HG03439 (cell line): ENCODE measurements at regions not wholly inside any gene's neighbourhood (a gene's known extent, or its start where the extent isn't known, plus 50 kb on each side); places are given as distances from the start of the nearest gene placed in this dataset.
A peak's percentile ranks its signal among the peaks of the same experiment; 100 is the strongest.
"Not testable (repeated sequence)": the region's sequence is repeated elsewhere in the genome, so short reads cannot be mapped to it uniquely, and the experiment has no call there.

Source experiments
- ATAC-seq: cut with Tn5 transposase; IDR thresholded peaks from one replicate; pipeline ENCODE4 v1.9.1; 2021; ENCODE audit warnings: mild to moderate bottlenecking, moderate library complexity; ENCODE audit not compliant: unreplicated experiment

GRCh38 chr7:24428676-24429075 lies 144.6 kb upstream of the PALS2 start:
- ATAC-seq: no peak

- ATAC-seq: no peak
Observed at GRCh38 chr7:24432677-24433076, 140.6 kb upstream of the PALS2 start.

DNA sequence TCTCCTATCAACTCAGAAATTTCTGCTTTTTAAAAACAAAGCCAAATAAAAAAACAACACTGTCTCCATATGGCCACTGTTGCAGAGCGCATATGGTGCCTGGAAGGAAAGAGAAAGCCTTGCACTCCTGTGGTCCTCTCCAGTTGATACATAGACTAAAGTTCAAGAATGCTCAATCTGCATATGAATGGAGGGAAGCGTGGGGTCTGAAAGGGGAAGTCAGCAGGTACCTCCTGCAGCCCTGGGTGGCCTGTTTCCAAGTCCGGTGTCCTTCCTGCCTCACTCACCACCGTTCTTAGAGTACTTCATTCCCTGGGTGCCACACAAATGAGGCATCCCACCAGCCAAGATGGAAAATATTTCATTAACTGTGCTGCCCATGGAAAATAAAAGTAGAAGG lies 138.3 kb upstream of the PALS2 start:
- no peak for ATAC-seq

GRCh38 chr7:24436131-24436920 lies 136.9 kb upstream of the PALS2 start:
- no peak for ATAC-seq

- no peak for ATAC-seq
Observed at GRCh38 chr7:24438232-24438631, 135.0 kb upstream of the PALS2 start.

DNA sequence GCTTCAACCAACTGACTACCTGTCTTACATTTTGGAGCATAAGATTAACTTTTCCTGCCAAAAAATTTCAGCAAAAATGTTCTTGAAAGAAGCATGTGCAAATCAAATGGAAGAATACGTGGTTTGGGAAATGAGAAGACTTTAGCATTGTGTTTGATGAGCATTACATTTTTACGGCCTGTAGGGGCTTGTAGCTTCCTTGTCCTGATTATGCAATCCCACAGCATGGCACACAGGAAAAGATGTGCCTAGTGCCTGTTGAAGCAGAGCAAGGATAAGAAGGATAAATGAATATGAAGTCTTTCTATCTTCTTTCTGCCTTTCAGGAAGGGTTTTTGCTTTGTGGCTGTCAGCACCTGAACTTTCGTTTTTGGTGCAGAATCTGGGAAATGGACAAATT lies 134.1 kb upstream of the PALS2 start:
- not testable (repeated sequence) for ATAC-seq

DNA sequence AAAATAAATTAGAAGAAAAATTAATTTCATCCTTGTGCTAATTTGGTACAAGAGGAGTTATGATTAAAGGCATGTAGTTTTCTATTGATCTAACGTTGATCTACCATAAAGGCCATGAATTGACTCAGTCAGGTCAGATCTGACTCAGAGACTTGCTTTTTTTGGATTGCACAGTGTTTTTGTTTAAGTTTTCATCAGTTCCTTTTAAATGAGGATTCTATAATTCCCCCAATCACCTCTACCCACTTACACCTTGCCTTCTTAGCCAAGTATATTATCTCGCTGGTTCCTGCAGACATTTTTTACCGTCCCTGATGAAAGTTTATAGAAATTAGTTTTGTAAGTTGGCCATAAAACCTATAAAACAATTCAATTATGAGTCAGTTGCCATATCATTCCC lies 132.4 kb upstream of the PALS2 start:
- ATAC-seq: no peak

DNA sequence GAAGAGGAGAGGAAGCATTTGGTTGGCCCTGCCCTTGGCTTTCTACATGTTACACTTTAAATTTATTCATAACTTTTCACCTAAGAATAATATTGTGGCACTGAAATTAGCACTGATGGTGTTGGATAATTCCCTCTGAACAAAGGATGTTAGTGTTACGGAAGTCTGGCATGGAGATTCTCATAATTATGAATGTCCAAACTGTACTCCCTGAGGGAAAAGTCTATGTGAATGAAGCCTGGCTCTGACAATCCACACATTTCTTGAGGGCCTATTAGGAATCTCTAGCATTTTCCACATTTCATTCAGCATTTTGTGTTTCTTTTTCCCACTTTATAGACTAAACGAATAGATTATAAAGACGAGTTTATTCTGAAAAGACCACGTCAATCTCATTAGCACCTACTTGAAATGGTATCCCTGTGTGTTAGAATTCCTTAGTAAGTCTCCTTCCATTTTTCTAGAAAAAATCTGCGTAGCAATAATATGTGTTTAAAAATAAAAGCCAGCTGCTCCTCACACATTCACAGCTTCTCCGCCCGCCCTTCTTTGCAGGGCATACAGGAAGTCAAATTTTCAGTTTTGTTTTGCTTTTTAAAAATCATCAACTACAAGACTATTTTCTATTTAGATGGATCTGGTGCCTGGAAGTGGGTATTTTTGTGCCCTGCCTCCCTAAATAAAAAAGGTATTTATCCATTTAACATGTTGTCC lies 131.8 kb upstream of the PALS2 start:
- ATAC-seq: no peak

DNA sequence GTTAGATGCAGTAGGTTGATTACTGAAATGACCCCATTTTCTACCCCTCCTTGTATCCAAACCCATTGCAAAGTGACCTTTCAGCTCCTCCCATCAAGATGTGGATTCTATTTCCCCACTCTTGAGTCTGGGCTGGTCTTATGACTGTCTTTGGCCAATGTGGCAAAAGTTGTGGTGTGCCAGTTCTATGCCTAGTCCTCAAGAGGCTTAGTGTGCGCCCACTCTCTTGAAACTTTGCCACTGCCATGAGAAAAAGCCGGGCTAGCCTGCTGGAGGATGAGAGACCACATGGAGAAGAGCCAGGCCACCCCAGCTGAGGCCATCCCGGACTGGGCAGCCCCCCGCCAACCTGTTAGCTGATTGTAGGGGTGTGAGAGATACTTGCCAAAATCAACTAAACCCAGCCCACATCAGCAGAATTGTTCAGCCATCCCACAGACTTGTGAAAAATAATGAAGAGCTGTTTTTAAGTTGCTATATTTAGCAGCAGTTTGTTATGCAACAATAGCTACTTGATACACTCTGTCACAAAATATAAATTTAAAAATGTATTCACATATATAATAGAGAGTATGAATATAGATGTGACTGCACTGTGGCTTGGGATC lies 131.0 kb upstream of the PALS2 start:
- no peak for ATAC-seq

DNA sequence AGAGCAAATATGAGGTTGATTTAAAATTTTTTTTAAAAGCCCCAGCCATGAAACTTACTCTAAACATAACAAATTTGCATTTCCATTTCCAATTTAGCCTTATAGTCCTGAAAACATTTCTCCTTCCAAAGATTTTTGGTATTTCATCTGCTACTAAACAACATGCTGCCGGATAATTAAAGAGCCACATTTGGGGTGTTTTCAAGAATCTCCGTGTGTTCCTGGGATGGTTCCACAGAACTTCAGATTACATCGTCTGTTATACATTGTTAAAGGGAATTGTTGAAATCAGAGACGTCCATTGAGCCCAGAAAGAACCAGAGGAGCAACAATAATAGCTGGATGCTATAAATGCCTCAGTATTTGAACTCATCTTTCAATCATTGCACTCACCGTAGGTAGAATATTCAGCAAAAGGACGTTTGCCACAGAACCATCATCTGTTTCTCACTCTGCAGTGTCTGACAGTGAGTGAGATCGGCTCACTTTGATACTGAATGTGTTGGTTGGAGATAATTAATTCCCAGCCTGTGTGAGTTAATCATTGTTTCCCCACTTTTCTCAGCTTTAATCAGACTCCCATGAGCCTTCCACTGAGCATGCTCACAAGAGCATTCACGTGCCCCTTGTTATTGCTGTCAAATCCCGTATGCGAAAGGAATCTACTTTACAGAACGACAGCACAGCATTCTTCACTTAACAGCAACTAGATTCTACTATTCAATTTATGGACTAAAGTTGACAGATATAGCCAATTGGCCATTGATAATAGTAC lies 128.4 kb upstream of the PALS2 start:
- ATAC-seq: no peak

DNA sequence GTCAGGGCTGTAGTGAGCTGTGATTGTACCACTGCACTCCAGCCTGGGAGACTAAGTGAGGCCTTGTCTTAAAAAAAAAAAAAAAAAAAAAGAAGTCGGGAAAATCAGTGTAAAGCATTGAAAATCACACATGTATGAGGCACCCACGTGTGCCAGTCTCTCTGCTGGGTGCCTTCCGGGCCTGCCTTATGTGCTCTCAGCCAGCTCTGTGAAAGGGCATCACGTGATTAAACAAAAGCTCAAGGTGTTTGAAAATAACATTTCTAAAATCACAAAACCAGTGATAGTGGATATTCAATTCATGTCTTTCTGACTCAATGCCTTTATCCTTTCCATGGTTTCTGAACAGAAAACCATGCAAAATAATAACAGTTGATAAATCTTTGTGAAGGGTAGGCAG lies 125.2 kb upstream of the PALS2 start:
- no peak for ATAC-seq

DNA sequence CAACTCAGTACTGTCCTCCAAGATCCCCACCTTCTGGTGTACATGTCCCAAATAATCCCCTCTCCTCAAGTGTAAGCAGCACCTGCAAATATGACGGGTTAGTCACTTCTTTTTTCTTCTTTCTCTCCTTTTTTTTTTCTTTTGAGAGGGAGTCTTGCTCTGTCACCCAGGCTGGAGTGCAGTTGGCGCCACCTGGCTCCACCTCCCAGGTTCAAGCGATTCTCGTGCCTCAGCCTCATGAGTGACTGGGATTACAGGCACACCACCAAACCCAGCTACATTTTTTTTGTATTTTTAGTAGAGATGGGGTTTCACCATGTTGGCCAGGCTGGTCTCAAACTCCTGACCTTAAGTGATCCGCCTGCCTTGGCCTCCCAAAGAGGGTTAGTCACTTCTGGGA lies 123.8 kb upstream of the PALS2 start:
- not testable (repeated sequence) for ATAC-seq

DNA sequence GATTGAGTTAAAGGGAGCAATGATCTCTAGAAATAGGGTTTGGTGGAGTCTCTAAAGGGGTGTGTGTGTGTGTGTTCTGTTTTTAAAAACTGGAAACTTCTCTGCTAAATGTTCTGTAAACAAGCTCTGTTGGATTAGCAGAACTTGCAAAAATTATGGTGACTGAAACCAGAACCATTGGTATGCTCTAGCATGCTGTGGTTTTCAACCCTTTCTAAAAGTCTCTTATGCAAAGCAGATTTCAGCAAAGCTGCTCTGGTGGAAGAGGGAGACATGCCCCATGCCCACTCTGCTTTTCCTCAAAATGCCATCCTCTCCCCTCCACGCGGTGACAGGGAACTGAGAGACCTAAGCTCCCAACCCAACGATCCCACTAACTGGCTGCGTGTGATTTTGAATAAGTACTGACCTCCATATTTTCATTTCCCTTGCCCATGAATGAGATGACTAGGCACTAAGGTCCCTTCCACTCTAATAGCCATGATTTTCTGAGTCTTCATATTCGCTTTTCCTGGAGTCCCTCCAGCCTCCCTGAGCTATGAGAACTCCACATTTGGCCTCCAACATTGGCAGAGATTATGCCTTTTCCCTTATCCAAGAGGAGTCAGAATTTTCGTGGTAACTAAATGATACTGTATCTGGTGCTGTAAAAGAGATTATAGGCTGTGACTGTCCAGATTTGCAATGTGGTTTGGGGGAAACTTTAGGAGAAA lies 117.3 kb upstream of the PALS2 start:
- peak; percentile 84 for ATAC-seq

DNA sequence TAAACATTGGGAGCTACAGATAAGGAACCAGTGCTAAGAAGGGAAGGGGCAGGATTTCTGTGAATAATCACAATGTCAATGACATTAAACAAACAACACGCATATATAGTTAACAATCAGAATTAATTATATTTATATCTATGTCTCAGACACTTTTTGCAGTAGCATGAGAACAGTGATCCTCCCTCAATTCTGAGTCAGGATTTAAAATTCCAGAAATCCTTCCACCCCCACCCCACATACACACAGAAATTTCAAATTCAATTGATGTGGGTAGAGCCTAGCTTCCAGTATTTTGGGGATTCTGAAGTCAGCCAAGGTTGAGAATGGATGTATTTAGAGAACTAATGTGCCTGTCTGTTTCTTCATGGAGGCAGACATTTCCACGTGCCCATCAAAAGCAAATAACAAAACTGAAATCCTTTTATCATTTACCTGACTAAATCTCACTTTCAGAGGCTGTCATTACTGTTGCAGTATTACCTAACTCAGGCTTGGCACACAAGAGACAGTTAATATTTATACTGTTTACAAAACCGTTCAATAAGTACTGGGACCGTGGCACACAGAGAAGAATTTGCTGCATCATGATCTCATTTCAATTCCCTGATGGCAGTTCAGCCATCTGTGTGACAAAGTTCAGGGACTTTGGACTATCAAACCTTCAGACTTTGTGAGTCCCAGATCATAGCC lies 116.6 kb upstream of the PALS2 start:
- peak; percentile 42 for ATAC-seq

DNA sequence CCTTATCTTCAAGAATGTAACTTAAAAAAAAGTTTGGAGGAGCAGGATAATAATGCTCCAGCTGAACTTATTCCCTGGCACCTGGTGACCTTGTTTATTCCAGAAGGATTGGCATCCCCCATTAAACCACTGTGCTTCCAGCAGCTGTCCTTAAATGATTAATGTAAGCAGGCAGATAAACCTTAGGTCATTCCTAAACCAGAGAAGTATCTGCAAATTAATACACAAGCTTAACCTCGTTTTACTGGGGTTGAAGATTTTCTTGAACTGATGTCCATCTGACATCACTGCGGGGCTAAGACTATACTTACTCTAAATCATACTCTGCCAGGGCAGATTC lies 116.1 kb upstream of the PALS2 start:
- no peak for ATAC-seq

GRCh38 chr7:24462117-24462516 lies 111.1 kb upstream of the PALS2 start:
- ATAC-seq: no peak

GRCh38 chr7:24462984-24463383 lies 110.3 kb upstream of the PALS2 start:
- ATAC-seq: no peak

- no peak for ATAC-seq
Observed at GRCh38 chr7:24463474-24463873, 109.8 kb upstream of the PALS2 start.

GRCh38 chr7:24464861-24465260 lies 108.4 kb upstream of the PALS2 start:
- ATAC-seq: no peak

GRCh38 chr7:24466168-24466768 lies 107.0 kb upstream of the PALS2 start:
- no peak for ATAC-seq
